ENCODE measurements at regions not wholly inside any gene's neighbourhood (a gene's known extent, or its start where the extent isn't known, plus 50 kb on each side); places are given as distances from the start of the nearest gene placed in this dataset.
"Not testable (repeated sequence)": the region's sequence is repeated elsewhere in the genome, so short reads cannot be mapped to it uniquely, and the experiment has no call there.

GRCh38 chrX:92430574-92430973 lies 651.4 kb downstream of the PCDH11X start:
- DNase-seq (ENCODE audit: low spot score) = not testable (repeated sequence)

GRCh38 chrX:92460539-92460938 lies 681.4 kb downstream of the PCDH11X start:
- not testable (repeated sequence) for DNase-seq (ENCODE audit: low spot score)

DNA sequence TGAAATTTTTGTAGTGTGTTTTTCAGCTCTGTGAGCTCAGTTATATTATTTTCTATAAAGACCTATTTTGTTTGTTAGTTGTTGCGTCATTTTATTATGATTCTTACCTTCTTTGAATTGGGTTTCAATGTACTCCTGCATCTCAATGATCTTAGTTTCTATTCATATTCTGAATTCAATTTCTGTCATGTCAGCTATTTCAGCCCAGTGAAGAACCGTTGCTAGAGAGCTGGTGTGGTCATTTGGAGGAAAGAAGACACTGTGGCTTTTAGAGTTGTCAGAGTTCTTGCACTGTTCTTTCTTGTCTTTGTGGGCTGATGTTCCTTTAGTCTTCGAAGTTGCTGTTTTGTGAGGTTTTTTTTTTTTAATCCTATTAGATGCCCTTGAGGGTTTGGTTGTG lies 701.0 kb downstream of the PCDH11X start:
- DNase-seq (ENCODE audit: low spot score) = not testable (repeated sequence)

DNA sequence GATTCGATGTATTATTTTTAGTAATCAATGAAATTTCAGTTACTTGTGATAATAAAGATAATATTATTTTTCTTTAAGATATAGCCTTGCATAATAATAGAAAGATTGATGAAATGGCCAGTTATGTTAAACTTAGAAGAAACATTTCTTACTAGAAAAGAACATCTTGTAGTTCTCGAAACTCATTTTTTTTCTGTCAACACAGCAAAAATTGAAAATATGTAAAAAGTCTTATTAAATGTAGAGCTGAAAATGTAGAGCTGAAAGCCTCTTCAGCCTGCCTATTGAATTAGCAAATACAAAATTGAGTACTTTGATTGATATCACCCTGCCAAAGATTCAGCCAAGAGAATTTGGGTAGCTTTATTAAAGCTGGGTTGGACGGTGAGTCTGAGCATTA lies 706.3 kb downstream of the PCDH11X start:
- not testable (repeated sequence) for DNase-seq (ENCODE audit: low spot score)

DNA sequence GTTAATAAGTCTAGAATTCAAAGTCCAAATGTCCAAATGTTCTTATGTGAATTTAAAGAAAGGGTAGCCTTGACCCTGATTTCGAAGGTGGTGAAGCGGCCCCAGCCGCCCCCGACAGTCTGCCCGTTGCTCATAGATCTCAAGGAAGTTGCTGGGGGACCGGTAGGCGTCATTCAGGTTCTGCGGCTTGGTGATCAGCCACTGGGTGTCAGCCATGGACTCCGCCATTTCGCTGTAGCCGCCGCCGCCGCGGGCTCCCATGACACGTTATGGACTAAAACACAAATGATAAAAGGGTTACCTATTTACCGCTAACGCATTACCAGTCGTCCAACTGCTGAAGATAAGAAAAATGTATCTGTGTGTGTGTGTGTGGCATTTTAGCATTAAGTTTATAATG lies 736.1 kb downstream of the PCDH11X start:
- not testable (repeated sequence) for DNase-seq (ENCODE audit: low spot score)

DNA sequence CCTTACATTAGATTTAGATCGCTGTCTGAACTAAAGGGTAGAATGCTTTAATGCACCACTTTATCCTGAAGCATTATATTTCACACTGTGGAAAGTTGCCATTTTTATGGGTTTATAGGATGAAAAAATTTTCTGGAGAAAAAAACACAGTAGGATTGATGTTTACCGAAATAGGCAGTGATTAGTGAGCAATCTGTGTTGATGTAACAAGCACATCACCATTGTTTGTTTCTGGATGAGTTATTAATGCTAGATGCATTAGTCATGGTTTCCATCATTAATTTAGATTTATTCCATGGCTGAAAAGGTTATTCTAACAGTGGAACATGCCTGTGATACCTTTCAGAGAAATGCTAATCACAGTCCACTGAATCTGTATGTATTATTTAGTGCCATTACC lies 749.8 kb downstream of the PCDH11X start:
- not testable (repeated sequence) for DNase-seq (ENCODE audit: low spot score)

GRCh38 chrX:92540461-92540860 lies 761.3 kb downstream of the PCDH11X start:
- not testable (repeated sequence) for DNase-seq (ENCODE audit: low spot score)

DNA sequence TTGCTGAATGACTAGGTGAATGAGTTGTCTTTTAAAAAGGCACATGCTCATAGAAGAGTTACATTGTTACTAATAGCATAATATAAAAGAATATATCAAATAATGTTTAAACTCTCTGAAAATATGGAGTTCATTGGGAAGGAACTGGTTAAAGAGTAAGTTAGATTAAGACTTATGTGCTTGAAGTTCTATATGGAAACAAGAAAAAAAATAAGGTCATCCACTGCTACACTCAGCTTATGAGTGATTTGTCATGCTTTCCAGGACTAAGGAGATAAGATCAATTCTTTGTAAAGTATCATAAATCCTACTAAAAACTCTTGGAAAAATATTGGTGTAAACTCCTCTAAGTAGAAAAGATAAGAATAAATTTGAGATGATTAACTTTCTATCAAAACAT lies 779.1 kb downstream of the PCDH11X start:
- not testable (repeated sequence) for DNase-seq (ENCODE audit: low spot score)

DNA sequence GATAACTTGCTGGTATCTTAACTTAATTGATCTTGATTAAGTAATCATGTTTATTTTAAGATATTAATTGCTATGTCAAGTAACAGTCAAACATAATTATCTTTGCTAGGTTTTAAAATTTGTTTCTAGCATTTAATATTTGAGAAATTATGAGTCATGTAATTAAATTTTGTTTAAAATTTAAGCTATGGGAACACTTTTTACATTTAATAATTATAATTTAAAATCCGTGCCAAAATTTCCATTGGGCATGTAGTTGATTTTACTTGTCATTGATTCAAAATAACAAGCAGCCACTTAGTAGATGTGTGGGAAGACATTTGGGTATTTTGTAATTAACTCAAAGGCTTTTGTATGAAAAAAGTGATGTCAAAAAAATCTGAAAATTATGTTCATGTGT lies 779.6 kb downstream of the PCDH11X start:
- DNase-seq (ENCODE audit: low spot score) = not testable (repeated sequence)

DNA sequence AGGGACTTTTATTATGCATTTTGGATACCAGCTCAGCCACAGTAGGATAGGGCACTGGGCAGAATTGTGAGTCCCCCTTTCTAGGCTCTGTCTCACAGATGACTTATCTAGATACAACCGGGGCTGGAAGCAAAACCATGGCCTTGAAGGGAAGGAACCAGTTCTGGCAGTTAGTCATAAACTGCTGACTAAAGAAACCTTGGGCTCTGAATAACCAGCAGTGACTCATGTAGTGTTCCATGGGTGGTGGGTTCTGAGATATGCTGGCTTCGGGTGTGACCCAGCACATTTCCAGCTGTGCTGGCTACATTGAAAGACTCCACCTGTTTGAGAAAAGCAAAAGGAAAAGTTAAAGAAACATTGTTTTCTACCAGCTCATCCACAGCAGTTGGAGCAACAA lies 780.9 kb downstream of the PCDH11X start:
- peak; percentile 31 for DNase-seq (ENCODE audit: low spot score)

DNA sequence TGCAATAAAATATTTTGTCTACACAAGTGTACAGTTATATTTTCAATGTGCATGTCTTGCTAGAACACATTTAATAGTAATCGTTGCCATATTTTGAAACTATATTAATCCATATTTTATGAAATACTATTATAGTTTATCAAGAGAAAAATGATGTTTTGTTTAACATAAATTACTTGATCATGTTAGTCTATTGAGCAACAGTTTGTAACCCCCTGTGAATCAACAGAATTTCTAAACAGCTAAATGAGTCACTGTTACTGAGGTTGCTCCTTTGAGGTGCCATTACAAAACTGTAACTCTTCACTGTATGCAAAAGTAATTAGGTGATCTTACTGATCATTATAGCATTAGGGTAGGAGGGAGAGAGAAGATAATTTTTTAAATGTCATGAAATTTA lies 791.0 kb downstream of the PCDH11X start:
- DNase-seq (ENCODE audit: low spot score) = not testable (repeated sequence)

- not testable (repeated sequence) for DNase-seq (ENCODE audit: low spot score)
Measured at GRCh38 chrX:92586643-92587042, 807.5 kb downstream of the PCDH11X start.

DNA sequence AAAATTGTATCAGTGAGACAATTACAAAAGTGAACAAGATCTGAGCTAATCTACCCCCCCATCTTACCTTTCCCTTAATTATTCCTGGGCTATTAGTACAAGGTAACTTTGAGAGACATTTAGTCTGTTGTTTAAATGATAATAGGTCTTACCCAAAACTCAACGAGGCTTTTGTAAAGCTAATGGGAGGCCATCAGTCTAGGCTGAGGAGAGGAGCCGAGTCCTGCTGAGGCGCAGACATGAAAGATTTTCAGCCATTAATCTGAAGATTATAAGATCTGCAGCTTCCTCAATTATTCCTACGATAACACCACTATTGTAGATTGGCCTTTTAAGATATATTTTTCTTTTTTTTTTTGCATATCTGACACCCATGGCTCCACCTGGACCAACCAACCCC lies 810.5 kb downstream of the PCDH11X start:
- not testable (repeated sequence) for DNase-seq (ENCODE audit: low spot score)

GRCh38 chrX:92590726-92591298 lies 811.6 kb downstream of the PCDH11X start:
- not testable (repeated sequence) for DNase-seq (ENCODE audit: low spot score)

DNA sequence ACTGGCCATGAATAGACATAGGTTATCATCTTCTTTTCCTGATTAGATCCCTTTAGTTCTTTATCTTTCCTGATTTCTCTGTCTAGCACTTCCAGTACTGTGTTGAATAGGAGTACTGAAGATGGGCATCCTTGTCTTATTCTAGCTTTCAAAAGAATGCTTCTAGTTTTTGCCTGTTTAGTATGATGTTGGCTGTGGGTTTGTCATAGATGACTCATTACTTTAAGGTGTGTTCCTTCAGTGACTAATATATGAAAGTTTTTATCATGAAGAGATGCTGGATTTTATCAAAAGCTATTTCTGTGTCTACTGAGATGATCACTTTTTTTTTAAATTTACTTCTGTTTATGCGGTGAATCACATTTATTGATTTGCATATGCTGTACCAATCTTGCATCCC lies 832.3 kb downstream of the PCDH11X start:
- DNase-seq (ENCODE audit: low spot score) = not testable (repeated sequence)

- DNase-seq (ENCODE audit: low spot score) = not testable (repeated sequence)
Measured at GRCh38 chrX:92626699-92627098, 847.5 kb downstream of the PCDH11X start.

- DNase-seq (ENCODE audit: low spot score) = not testable (repeated sequence)
Measured at GRCh38 chrX:92657593-92657992, 878.4 kb downstream of the PCDH11X start.

DNA sequence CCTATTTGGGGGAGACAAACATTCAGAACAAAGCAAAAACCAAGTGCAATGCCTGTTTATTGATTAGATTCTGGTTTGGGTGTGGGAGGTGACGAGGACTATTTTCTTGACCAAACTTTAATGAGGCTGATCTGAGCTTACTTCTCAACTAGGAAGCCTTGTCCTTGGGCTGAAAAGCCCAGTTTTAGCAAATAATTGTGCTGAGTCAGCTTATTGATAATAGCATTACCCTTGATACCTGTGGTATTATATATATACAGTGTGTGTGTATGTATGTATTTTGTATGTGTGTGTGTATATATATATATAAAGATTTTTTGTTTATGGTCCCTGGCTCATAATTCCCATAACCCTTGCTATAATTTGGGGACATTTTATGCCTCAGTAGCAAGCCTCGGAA lies 880.6 kb downstream of the PCDH11X start:
- not testable (repeated sequence) for DNase-seq (ENCODE audit: low spot score)

DNA sequence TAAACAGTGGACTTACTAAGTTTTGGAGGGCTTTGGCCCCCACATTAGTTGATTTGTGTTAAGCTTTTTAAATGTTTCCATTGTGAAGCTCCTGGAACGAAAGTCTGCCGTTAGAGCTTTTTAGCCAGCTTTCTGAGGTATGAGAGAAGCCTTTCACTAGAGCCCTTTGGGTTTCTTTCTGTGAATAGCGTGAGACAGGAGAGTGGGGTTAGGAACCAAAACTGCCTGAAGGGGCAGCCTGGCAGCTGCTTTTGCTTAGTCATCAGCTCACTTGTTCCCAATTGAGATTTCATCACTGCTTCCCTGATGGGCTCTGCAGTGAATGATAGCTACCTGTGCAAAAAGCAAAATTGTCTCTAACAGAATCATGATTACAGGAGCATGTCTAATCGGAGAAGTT lies 913.6 kb downstream of the PCDH11X start:
- not testable (repeated sequence) for DNase-seq (ENCODE audit: low spot score)

- not testable (repeated sequence) for DNase-seq (ENCODE audit: low spot score)
Measured at GRCh38 chrX:92699388-92700092, 920.4 kb downstream of the PCDH11X start.

DNA sequence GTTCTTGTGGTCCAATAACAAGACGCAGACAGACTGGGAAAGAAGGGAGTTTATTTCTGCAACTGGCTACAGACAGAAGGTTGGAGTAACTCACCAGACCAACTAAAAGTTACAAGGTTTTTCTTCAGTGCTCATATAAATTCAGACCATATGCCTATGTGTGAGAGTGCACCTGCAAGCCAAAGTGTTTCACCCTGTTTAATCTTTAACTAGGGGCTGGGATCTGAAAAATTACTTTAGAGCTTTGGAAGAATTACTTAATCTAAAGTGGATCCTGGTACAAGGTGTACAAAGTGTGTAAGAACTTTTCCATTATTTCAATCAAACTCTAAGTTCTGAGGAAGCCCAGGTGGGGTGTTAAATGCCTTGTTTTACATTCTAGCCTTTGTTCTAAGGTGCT lies 930.6 kb downstream of the PCDH11X start:
- DNase-seq (ENCODE audit: low spot score) = not testable (repeated sequence)
